IMR-90 (cell line): ENCODE measurements at regions not wholly inside any gene's neighbourhood (a gene's known extent, or its start where the extent isn't known, plus 50 kb on each side); places are given as distances from the start of the nearest gene placed in this dataset.

ENCODE experiments used
- ATAC-seq: fragments of 200-7000 bp; cut with Tn5 transposase; 2 replicates; pipeline ENCODE4 v1.9.1; 2020; ENCODE audit warnings: low read depth, mild to moderate bottlenecking, moderate library complexity
- BruUV-seq: library from RNA; stranded (reverse); fragments of 400-500 nt; replicated peaks from 2 replicates; lab custom pipeline; 2021; lab: Mats Ljungman, UMichigan
- CTCF ChIA-PET: fragments of 300-600 bp; formaldehyde crosslinking; extraction: SDS; loops from one replicate; lab custom pipeline; 2021; ENCODE audit warnings: antibody characterized with exemption; lab: Yijun Ruan, JAX
- POLR2A ChIA-PET: fragments of 300-600 bp; sonication (Branson Sonifier 250); formaldehyde crosslinking; loops from one replicate; lab custom pipeline; 2022; ENCODE audit warnings: antibody characterized with exemption; ENCODE audit not compliant: unreplicated experiment; lab: Charles Lee
- DNase-seq: peaks from one replicate; pipeline ENCODE4 v3.0.0; 2013
- H2AFZ ChIP-seq: replicated peaks from 2 replicates; pipeline ENCODE3; 2013; ENCODE audit warnings: low read length, mild to moderate bottlenecking; ENCODE audit not compliant: poor library complexity
- H2AK5ac ChIP-seq: 2 replicates; pipeline ENCODE4 v1.6.1; 2013; ENCODE audit warnings: low read depth, low read length, inconsistent platforms
- H2AK9ac ChIP-seq: replicated peaks from 2 replicates; pipeline ENCODE3; 2013; ENCODE audit warnings: mild to moderate bottlenecking, low read depth, low read length, moderate library complexity; ENCODE audit not compliant: poor library complexity
- H2BK120ac ChIP-seq: 2 replicates; pipeline ENCODE4 v1.6.1; 2013; ENCODE audit warnings: low read depth, low read length, inconsistent platforms
- H2BK15ac ChIP-seq: 3 replicates; pipeline ENCODE4 v1.6.1; 2013; ENCODE audit warnings: low read depth, low read length, inconsistent platforms
- H2BK20ac ChIP-seq: 2 replicates; pipeline ENCODE4 v1.6.1; 2013; ENCODE audit warnings: low read depth, mild to moderate bottlenecking, inconsistent platforms, low read length, moderate library complexity
- H2BK5ac ChIP-seq: 2 replicates; pipeline ENCODE4 v1.6.1; 2013; ENCODE audit warnings: mild to moderate bottlenecking, low read depth, low read length, inconsistent platforms; ENCODE audit not compliant: poor library complexity, severe bottlenecking
- H3K14ac ChIP-seq: replicated peaks from 2 replicates; pipeline ENCODE4 v1.6.1; 2013; ENCODE audit warnings: low read depth, low read length, inconsistent platforms
- H3K18ac ChIP-seq: 2 replicates; pipeline ENCODE4 v1.6.1; 2013; ENCODE audit warnings: low read depth, low read length, control low read depth
- H3K23ac ChIP-seq: 2 replicates; pipeline ENCODE4 v1.6.1; 2013; ENCODE audit warnings: low read depth, low read length, inconsistent platforms
- H3K27ac ChIP-seq: 2 replicates; pipeline ENCODE4 v1.5.1; 2013; ENCODE audit warnings: mild to moderate bottlenecking, control low read depth, low read length; ENCODE audit not compliant: insufficient read depth
- H3K27me3 ChIP-seq: 2 replicates; pipeline ENCODE4 v1.6.1; 2013; ENCODE audit warnings: low read length; ENCODE audit not compliant: control insufficient read depth, insufficient read depth
- H3K36me3 ChIP-seq: 2 replicates; pipeline ENCODE4 v1.6.1; 2013; ENCODE audit warnings: low read length, mixed read lengths; ENCODE audit not compliant: control insufficient read depth, insufficient read depth
- H3K4ac ChIP-seq: 2 replicates; pipeline ENCODE4 v1.6.1; 2013; ENCODE audit warnings: low read depth, low read length, inconsistent platforms
- H3K4me1 ChIP-seq: 2 replicates; pipeline ENCODE4 v1.6.1; 2013; ENCODE audit warnings: low read length, mixed read lengths; ENCODE audit not compliant: control insufficient read depth, insufficient read depth
- H3K4me2 ChIP-seq: 2 replicates; pipeline ENCODE4 v1.6.1; 2013; ENCODE audit warnings: low read depth, mild to moderate bottlenecking, control low read depth, low read length, moderate library complexity
- H3K4me3 ChIP-seq: 2 replicates; pipeline ENCODE4 v1.5.1; 2013; ENCODE audit warnings: low read depth, mild to moderate bottlenecking, control low read depth, low read length, moderate library complexity; ENCODE audit not compliant: insufficient read depth
- H3K56ac ChIP-seq: 2 replicates; pipeline ENCODE4 v1.6.1; 2013; ENCODE audit warnings: low read length, inconsistent platforms; ENCODE audit not compliant: insufficient read depth; ENCODE audit errors: extremely low read depth
- H3K79me1 ChIP-seq, 2 experiments: 2 replicates each; pipeline ENCODE4 v1.6.1; 2013; ENCODE audit warnings: low read length in 2 of 2, inconsistent platforms in 1 of 2, low read depth in 1 of 2
- H3K9ac ChIP-seq: 2 replicates; pipeline ENCODE4 v1.6.1; 2013; ENCODE audit warnings: low read depth, low read length, control low read depth
- H3K9me1 ChIP-seq: 2 replicates; pipeline ENCODE4 v1.6.1; 2013; ENCODE audit warnings: low read length, inconsistent platforms; ENCODE audit not compliant: insufficient read depth
- H3K9me3 ChIP-seq: 2 replicates; pipeline ENCODE4 v1.6.1; 2013; ENCODE audit warnings: low read length; ENCODE audit not compliant: control insufficient read depth, insufficient read depth
- H4K20me1 ChIP-seq: 2 replicates; pipeline ENCODE4 v1.6.1; 2013; ENCODE audit warnings: low read length, inconsistent platforms; ENCODE audit not compliant: insufficient read depth
- H4K5ac ChIP-seq: 2 replicates; pipeline ENCODE4 v1.6.1; 2013; ENCODE audit warnings: mild to moderate bottlenecking, low read depth, low read length, control low read depth
- H4K8ac ChIP-seq, 2 experiments: 2 replicates each; pipeline ENCODE4 v1.6.1; 2013; ENCODE audit warnings: low read depth in 2 of 2, low read length in 2 of 2, control low read depth in 1 of 2, inconsistent platforms in 1 of 2
- H4K91ac ChIP-seq: 2 replicates; pipeline ENCODE4 v1.6.1; 2013; ENCODE audit warnings: low read depth, low read length, inconsistent platforms; ENCODE audit not compliant: insufficient read depth
- CEBPB ChIP-seq: IDR thresholded peaks from 2 replicates; pipeline ENCODE4 v1.6.1; 2012; ENCODE audit warnings: low read depth, low read length, improper control_type of control experiment
- CHD1 ChIP-seq: IDR thresholded peaks from 2 replicates; pipeline ENCODE4 v1.6.1; 2012; ENCODE audit warnings: low read depth, low read length, improper control_type of control experiment
- MAFK ChIP-seq: IDR thresholded peaks from 2 replicates; pipeline ENCODE4 v1.6.1; 2012; ENCODE audit warnings: low read depth, low read length, improper control_type of control experiment
- MAZ ChIP-seq: IDR thresholded peaks from 2 replicates; pipeline ENCODE4 v1.6.1; 2012; ENCODE audit warnings: low read depth, mild to moderate bottlenecking, low read length, improper control_type of control experiment, moderate library complexity, borderline replicate concordance
- MXI1 ChIP-seq: IDR thresholded peaks from 2 replicates; pipeline ENCODE4 v1.6.1; 2012; ENCODE audit warnings: low read depth, mild to moderate bottlenecking, low read length, moderate library complexity, borderline replicate concordance
- NFE2L2 ChIP-seq: fragments of 150-350 bp; IDR thresholded peaks from 2 replicates; pipeline ENCODE4 v1.6.1; 2016; ENCODE audit warnings: low read depth, mild to moderate bottlenecking, low read length
- RAD21 ChIP-seq: IDR thresholded peaks from 2 replicates; pipeline ENCODE4 v1.6.1; 2012; ENCODE audit warnings: low read length, improper control_type of control experiment
- RCOR1 ChIP-seq: IDR thresholded peaks from 2 replicates; pipeline ENCODE4 v1.6.1; 2012; ENCODE audit warnings: mild to moderate bottlenecking, low read length, improper control_type of control experiment; ENCODE audit not compliant: insufficient replicate concordance
- SMC3 ChIP-seq: fragments of 150-350 bp; IDR thresholded peaks from 2 replicates; pipeline ENCODE4 v1.6.1; 2016; ENCODE audit warnings: low read depth, mild to moderate bottlenecking, antibody characterized with exemption, low read length, moderate library complexity
- USF2 ChIP-seq: fragments of 150-350 bp; IDR thresholded peaks from 2 replicates; pipeline ENCODE4 v1.6.1; 2017; ENCODE audit warnings: mild to moderate bottlenecking, antibody characterized with exemption, low read length, low read depth
- WGBS, 2 experiments: methylation state at CpG; one replicate each; pipeline versions ENCODE4 v1.1.5 to v1.1.7; 2013; ENCODE audit warnings: missing lambda C conversion rate in 2 of 2; ENCODE audit not compliant: insufficient read length in 1 of 2; ENCODE audit errors: extremely low coverage in 2 of 2; 5-methylcytosine and 5-hydroxymethylcytosine counted together
- dilution Hi-C: fragments of 300-500 bp; cut with HindIII; formaldehyde crosslinking; loops from one replicate; pipeline ENCODE4 v1.14.3; 2018; ENCODE audit warnings: low sequenced_read_pairs; ENCODE audit not compliant: unreplicated experiment
- in situ Hi-C: fragments of 300-500 bp; cut with MboI; formaldehyde crosslinking; loops from 3 replicates; pipeline ENCODE4 v1.14.3; 2019; ENCODE audit warnings: low sequenced_read_pairs, inconsistent platforms, mixed read lengths
- intact Hi-C: fragments of 100-400 bp; cut with micrococcal nuclease; formaldehyde crosslinking; loops from 2 replicates; pipeline ENCODE4 v1.10.0; 2022

- intact Hi-C loops = no loop called here
- POLR2A ChIA-PET = interaction anchor here (0.5 kb wide), 1 partner anchor 296 kb away, joined by 8 read pairs; no protein-coding TSS in a partner anchor
- TF ChIP-seq CEBPB = no peak
- TF ChIP-seq NFE2L2 = no peak
- no peak for TF ChIP-seq MAFK
- TF ChIP-seq RCOR1 = no peak
- no peak for TF ChIP-seq USF2
- TF ChIP-seq SMC3 = no peak
- no peak for TF ChIP-seq MAZ
- TF ChIP-seq RAD21 = no peak
- no peak for TF ChIP-seq MXI1
- TF ChIP-seq CHD1 = no peak
Measured at GRCh38 chr2:150417278-150417677, 70.2 kb downstream of the RND3 start.

More at GRCh38 chr2:150417278-150417677, 70.2 kb downstream of the RND3 start:
- Histone ChIP-seq H3K27ac (no peak overlapping the region), H4K8ac (no peak overlapping the region), H3K56ac (no peak overlapping the region), H2BK15ac (no peak overlapping the region), H4K5ac (no peak overlapping the region), H2BK5ac (no peak overlapping the region), H3K9me1 (no peaks in the 10 kb centered on the region), H3K4me2 (no peak overlapping the region), H3K79me1 (no peaks in the 10 kb centered on the region), H4K20me1 (no peaks in the 10 kb centered on the region), H2BK20ac (no peak overlapping the region), H3K27me3 (no peaks in the 10 kb centered on the region), H3K4ac (no peak overlapping the region), H2AK9ac (no peak overlapping the region), H4K91ac (no peak overlapping the region), H3K18ac (no peak overlapping the region), H3K23ac (no peak overlapping the region), H3K9ac (no peak overlapping the region), H3K9me3 (no peaks in the 10 kb centered on the region), H2BK120ac (no peak overlapping the region), H3K14ac (no peak overlapping the region), H3K36me3 (no peaks in the 10 kb centered on the region), H2AFZ (no peak overlapping the region), H2AK5ac (no peak overlapping the region), H3K4me3 (no peak overlapping the region), H3K4me1 (no peaks in the 10 kb centered on the region)
- BruUV-seq = no TSS peak
- dilution Hi-C loops = no loop called here
- in situ Hi-C loops = no loop called here
- no CpG with 5 or more reads among the region's 3 CpGs for WGBS, 2 experiments
- CTCF ChIA-PET = interaction anchor here (1.1 kb wide), 1 partner anchor 8 kb away, joined by 4 read pairs; no protein-coding TSS in a partner anchor
- DNase-seq = no peak
- no peak for ATAC-seq
